ENCODE measurements at regions not wholly inside any gene's neighbourhood (a gene's known extent, or its start where the extent isn't known, plus 50 kb on each side); places are given as distances from the start of the nearest gene placed in this dataset.

- Histone ChIP-seq H3K9me3 (ENCODE audit: control insufficient read depth in 4 of 4, insufficient read depth in 3 of 4, low read length in 3 of 4) (no peaks in the 10 kb centered on the region), H3K9ac (ENCODE audit: insufficient read depth in 1 of 2, low read length in 2 of 2) (no peak overlapping the region), H3K36me3 (ENCODE audit: control insufficient read depth in 4 of 4, insufficient read depth in 4 of 4, low read length in 4 of 4) (no peaks in the 10 kb centered on the region), H3K4me1 (ENCODE audit: control insufficient read depth in 5 of 5, insufficient read depth in 5 of 5, low read length in 5 of 5) (no peaks in the 10 kb centered on the region), H3K27me3 (ENCODE audit: control insufficient read depth in 3 of 3, insufficient read depth in 3 of 3, low read length in 2 of 3) (no peaks in the 10 kb centered on the region), H3K27ac (ENCODE audit: low read depth in 1 of 2, low read length in 1 of 2) (no peak overlapping the region), H3K4me3 (no peak overlapping the region)
- 25 to 34% methylated on average over 1 of the region's 1 CpG for WGBS, 2 donors
- no peak for DNase-seq
- TF ChIP-seq, protein P1, sequence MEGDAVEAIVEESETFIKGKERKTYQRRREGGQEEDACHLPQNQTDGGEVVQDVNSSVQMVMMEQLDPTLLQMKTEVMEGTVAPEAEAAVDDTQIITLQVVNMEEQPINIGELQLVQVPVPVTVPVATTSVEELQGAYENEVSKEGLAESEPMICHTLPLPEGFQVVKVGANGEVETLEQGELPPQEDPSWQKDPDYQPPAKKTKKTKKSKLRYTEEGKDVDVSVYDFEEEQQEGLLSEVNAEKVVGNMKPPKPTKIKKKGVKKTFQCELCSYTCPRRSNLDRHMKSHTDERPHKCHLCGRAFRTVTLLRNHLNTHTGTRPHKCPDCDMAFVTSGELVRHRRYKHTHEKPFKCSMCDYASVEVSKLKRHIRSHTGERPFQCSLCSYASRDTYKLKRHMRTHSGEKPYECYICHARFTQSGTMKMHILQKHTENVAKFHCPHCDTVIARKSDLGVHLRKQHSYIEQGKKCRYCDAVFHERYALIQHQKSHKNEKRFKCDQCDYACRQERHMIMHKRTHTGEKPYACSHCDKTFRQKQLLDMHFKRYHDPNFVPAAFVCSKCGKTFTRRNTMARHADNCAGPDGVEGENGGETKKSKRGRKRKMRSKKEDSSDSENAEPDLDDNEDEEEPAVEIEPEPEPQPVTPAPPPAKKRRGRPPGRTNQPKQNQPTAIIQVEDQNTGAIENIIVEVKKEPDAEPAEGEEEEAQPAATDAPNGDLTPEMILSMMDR (IDR thresholded peaks at IDR 0.05; ENCODE audit: control extremely low read depth, extremely low read depth): no peak
- ATAC-seq (ENCODE audit: insufficient read depth, low FRiP score): no peak
Measured at GRCh38 chr14:87115234-87115633, 877.7 kb downstream of the GALC start.

DNA sequence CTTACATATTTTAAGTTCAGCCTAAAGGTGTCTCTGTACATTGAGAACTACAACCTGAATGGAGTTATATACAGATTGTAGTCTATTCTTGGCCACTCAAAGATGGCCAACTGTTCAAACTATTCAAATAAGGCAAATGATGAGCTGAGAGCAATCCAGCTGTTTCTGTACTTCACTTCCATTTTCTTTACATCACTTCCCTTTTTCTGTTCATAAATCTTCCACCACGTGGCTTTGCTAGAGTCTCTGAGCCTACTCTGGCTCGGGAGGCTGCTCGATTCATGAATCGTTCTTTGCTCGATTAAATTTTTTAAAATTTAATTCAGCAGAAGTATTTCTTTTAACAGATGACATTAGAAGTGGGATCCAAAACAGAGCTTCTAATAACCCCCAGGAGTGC lies 879.7 kb downstream of the GALC start:
- ATAC-seq (ENCODE audit: insufficient read depth, low FRiP score): no peak
- no peak for DNase-seq
- Histone ChIP-seq H3K36me3 (ENCODE audit: control insufficient read depth in 4 of 4, insufficient read depth in 4 of 4, low read length in 4 of 4) (no peaks in the 10 kb centered on the region), H3K27me3 (ENCODE audit: control insufficient read depth in 3 of 3, insufficient read depth in 3 of 3, low read length in 2 of 3) (no peaks in the 10 kb centered on the region), H3K9ac (ENCODE audit: insufficient read depth in 1 of 2, low read length in 2 of 2) (no peak overlapping the region), H3K27ac (ENCODE audit: low read depth in 1 of 2, low read length in 1 of 2) (no peak overlapping the region), H3K9me3 (ENCODE audit: control insufficient read depth in 4 of 4, insufficient read depth in 3 of 4, low read length in 3 of 4) (no peaks in the 10 kb centered on the region), H3K4me3 (no peak overlapping the region), H3K4me1 (ENCODE audit: control insufficient read depth in 5 of 5, insufficient read depth in 5 of 5, low read length in 5 of 5) (no peaks in the 10 kb centered on the region)
- WGBS, 2 donors: 71 to 78% methylated on average over 5 of the region's 5 CpGs
- TF ChIP-seq, protein P1 (IDR thresholded peaks at IDR 0.05; ENCODE audit: control extremely low read depth, extremely low read depth): no peak

- ATAC-seq (ENCODE audit: insufficient read depth, low FRiP score): no peak
Measured at GRCh38 chr14:87111741-87112140, 881.2 kb downstream of the GALC start.

GRCh38 chr14:87111126-87111525 lies 881.9 kb downstream of the GALC start:
- 86 to 90% methylated on average over 1 of the region's 1 CpG for WGBS, 2 donors
- DNase-seq (no peak), ATAC-seq (ENCODE audit: insufficient read depth, low FRiP score) (no peak)
- Histone ChIP-seq H3K4me3 (no peak overlapping the region), H3K9me3 (ENCODE audit: control insufficient read depth in 4 of 4, insufficient read depth in 3 of 4, low read length in 3 of 4) (no peaks in the 10 kb centered on the region), H3K4me1 (ENCODE audit: control insufficient read depth in 5 of 5, insufficient read depth in 5 of 5, low read length in 5 of 5) (no peaks in the 10 kb centered on the region), H3K27ac (ENCODE audit: low read depth in 1 of 2, low read length in 1 of 2) (no peak overlapping the region), H3K36me3 (ENCODE audit: control insufficient read depth in 4 of 4, insufficient read depth in 4 of 4, low read length in 4 of 4) (no peaks in the 10 kb centered on the region), H3K9ac (ENCODE audit: insufficient read depth in 1 of 2, low read length in 2 of 2) (no peak overlapping the region), H3K27me3 (ENCODE audit: control insufficient read depth in 3 of 3, insufficient read depth in 3 of 3, low read length in 2 of 3) (no peaks in the 10 kb centered on the region)
- TF ChIP-seq, protein P1 (IDR thresholded peaks at IDR 0.05; ENCODE audit: control extremely low read depth, extremely low read depth): no peak

More at GRCh38 chr14:87111741-87112140, 881.2 kb downstream of the GALC start:
- no peak overlapping the region for H3K27ac ChIP-seq (ENCODE audit: low read depth in 1 of 2, low read length in 1 of 2)
- no peaks in the 10 kb centered on the region for H3K36me3 ChIP-seq (ENCODE audit: control insufficient read depth in 4 of 4, insufficient read depth in 4 of 4, low read length in 4 of 4)
- no peaks in the 10 kb centered on the region for H3K27me3 ChIP-seq (ENCODE audit: control insufficient read depth in 3 of 3, insufficient read depth in 3 of 3, low read length in 2 of 3)
- H3K4me1 ChIP-seq (ENCODE audit: control insufficient read depth in 5 of 5, insufficient read depth in 5 of 5, low read length in 5 of 5): no peaks in the 10 kb centered on the region
- no peak overlapping the region for H3K9ac ChIP-seq (ENCODE audit: insufficient read depth in 1 of 2, low read length in 2 of 2)
- H3K4me3 ChIP-seq: no peak overlapping the region
- TF ChIP-seq, protein P1 (IDR thresholded peaks at IDR 0.05; ENCODE audit: control extremely low read depth, extremely low read depth): no peak
- DNase-seq: no peak
- WGBS, 2 donors: 73 to 78% methylated on average over 3 of the region's 3 CpGs
- no peaks in the 10 kb centered on the region for H3K9me3 ChIP-seq (ENCODE audit: control insufficient read depth in 4 of 4, insufficient read depth in 3 of 4, low read length in 3 of 4)
